ENCODE measurements at regions not wholly inside any gene's neighbourhood (a gene's known extent, or its start where the extent isn't known, plus 50 kb on each side); places are given as distances from the start of the nearest gene placed in this dataset.

- Histone ChIP-seq H3K9me3 (no peaks in the 10 kb centered on the region), H3K4me3 (no peak overlapping the region), H3K27ac (no peak overlapping the region), H3K36me3 (no peaks in the 10 kb centered on the region), H3K4me1 (no peaks in the 10 kb centered on the region), H3K27me3 (ENCODE audit: low read depth) (no peaks in the 10 kb centered on the region)
- intact Hi-C loops (cut with DNase I), result no loop called here
- no peak for DNase-seq
- ATAC-seq, result peak; percentile 84 to 95
- TF ChIP-seq, protein P1, sequence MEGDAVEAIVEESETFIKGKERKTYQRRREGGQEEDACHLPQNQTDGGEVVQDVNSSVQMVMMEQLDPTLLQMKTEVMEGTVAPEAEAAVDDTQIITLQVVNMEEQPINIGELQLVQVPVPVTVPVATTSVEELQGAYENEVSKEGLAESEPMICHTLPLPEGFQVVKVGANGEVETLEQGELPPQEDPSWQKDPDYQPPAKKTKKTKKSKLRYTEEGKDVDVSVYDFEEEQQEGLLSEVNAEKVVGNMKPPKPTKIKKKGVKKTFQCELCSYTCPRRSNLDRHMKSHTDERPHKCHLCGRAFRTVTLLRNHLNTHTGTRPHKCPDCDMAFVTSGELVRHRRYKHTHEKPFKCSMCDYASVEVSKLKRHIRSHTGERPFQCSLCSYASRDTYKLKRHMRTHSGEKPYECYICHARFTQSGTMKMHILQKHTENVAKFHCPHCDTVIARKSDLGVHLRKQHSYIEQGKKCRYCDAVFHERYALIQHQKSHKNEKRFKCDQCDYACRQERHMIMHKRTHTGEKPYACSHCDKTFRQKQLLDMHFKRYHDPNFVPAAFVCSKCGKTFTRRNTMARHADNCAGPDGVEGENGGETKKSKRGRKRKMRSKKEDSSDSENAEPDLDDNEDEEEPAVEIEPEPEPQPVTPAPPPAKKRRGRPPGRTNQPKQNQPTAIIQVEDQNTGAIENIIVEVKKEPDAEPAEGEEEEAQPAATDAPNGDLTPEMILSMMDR (IDR thresholded peaks at IDR 0.05), result no peak
Measured at GRCh38 chr4:123524958-123525628, 128.5 kb downstream of the SPRY1 start.

DNA sequence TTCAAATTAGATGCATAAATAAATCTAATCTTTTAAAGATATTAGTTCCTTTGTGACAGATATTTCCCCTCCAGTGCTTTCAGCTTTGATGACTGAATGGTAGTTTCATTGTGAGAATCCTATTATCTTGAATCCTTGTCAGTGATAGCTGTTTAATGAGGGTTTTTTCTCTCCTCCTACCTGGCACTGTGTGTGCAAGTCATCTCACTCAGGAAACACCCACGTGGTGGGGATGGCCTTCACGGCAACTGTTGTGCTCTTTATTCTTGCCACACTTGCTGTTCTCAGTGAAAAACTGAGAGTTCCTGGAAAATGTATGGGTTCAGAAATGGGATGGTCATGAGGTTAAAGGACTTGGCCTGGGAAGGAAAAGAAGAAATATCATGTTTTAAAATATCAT is 129.9 kb downstream of the SPRY1 start:
- H3K4me3 ChIP-seq, result no peak overlapping the region
- H3K36me3 ChIP-seq, result no peaks in the 10 kb centered on the region
- H3K27ac ChIP-seq, result no peak overlapping the region
- TF ChIP-seq, protein P1 (IDR thresholded peaks at IDR 0.05), result no peak
- intact Hi-C loops (cut with DNase I), result no loop called here
- H3K4me1 ChIP-seq, result no peaks in the 10 kb centered on the region
- ATAC-seq (no peak), DNase-seq (no peak)
- H3K9me3 ChIP-seq, result no peaks in the 10 kb centered on the region
- no peaks in the 10 kb centered on the region for H3K27me3 ChIP-seq (ENCODE audit: low read depth)

- no peak for ATAC-seq
- Histone ChIP-seq H3K27ac (no peak overlapping the region), H3K4me1 (no peaks in the 10 kb centered on the region), H3K36me3 (no peaks in the 10 kb centered on the region), H3K9me3 (no peaks in the 10 kb centered on the region), H3K27me3 (ENCODE audit: low read depth) (no peaks in the 10 kb centered on the region), H3K4me3 (no peak overlapping the region)
- DNase-seq, result no peak
- intact Hi-C loops (cut with DNase I), result no loop called here
- TF ChIP-seq, protein P1 (IDR thresholded peaks at IDR 0.05), result no peak
Measured at GRCh38 chr4:123528501-123529277, 132.1 kb downstream of the SPRY1 start.

GRCh38 chr4:123529278-123529568 is 132.6 kb downstream of the SPRY1 start:
- TF ChIP-seq, protein P1 (IDR thresholded peaks at IDR 0.05), result no peak
- Histone ChIP-seq H3K27me3 (ENCODE audit: low read depth) (no peaks in the 10 kb centered on the region), H3K4me1 (no peaks in the 10 kb centered on the region), H3K27ac (no peak overlapping the region), H3K36me3 (no peaks in the 10 kb centered on the region), H3K9me3 (no peaks in the 10 kb centered on the region), H3K4me3 (no peak overlapping the region)
- ATAC-seq (no peak), DNase-seq (no peak)
- intact Hi-C loops (cut with DNase I), result no loop called here

DNA sequence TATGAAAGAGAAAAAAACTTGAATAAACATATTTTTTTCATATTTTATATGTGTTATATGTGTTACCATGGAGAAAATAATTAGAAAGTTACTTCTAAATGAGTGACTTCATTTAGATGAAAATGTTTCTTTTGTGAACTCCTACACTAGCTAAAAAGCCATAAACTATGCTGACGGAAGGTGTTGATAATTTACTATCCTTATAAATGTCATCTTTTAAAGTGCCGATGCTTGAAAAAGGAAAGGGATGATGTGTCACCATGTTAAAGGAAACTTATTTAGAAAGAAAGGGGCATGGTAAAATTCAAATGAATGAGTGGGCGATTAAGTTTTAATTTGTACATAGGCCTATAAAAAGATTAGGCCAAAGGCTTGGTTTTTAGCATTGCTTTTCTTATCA is 133.8 kb downstream of the SPRY1 start:
- Histone ChIP-seq H3K4me3 (no peak overlapping the region), H3K36me3 (no peaks in the 10 kb centered on the region), H3K9me3 (no peaks in the 10 kb centered on the region), H3K27me3 (ENCODE audit: low read depth) (no peaks in the 10 kb centered on the region), H3K27ac (no peak overlapping the region), H3K4me1 (no peaks in the 10 kb centered on the region)
- intact Hi-C loops (cut with DNase I), result no loop called here
- DNase-seq, result no peak
- no peak for ATAC-seq
- TF ChIP-seq, protein P1 (IDR thresholded peaks at IDR 0.05), result no peak

Measured in lower lobe of right lung (tissue), 2 donors.